Stimulated activated CD4-positive, alpha-beta T cell treated with anti-CD3 and anti-CD28 coated beads, Interleukin-15, amount 100 ng/mL, for 24 hours (primary cell): ENCODE measurements at regions not wholly inside any gene's neighbourhood (a gene's known extent, or its start where the extent isn't known, plus 50 kb on each side); places are given as distances from the start of the nearest gene placed in this dataset.
"Not testable (repeated sequence)": the region's sequence is repeated elsewhere in the genome, so short reads cannot be mapped to it uniquely, and the experiment has no call there.

Source experiments
- DNase-seq: peaks from one replicate; pipeline ENCODE4 v3.0.0-alpha.2; 2020

- DNase-seq: no peak
Observed at GRCh38 chr4:132269303-132269990, 879.6 kb upstream of the PCDH10 start.

- DNase-seq: no peak
Observed at GRCh38 chr4:132275583-132276121, 873.4 kb upstream of the PCDH10 start.

GRCh38 chr4:132276185-132276584, 872.9 kb upstream of the PCDH10 start:
- no peak for DNase-seq

GRCh38 chr4:132276989-132277388, 872.1 kb upstream of the PCDH10 start:
- DNase-seq: no peak

GRCh38 chr4:132281733-132282132, 867.4 kb upstream of the PCDH10 start:
- DNase-seq: no peak

- DNase-seq: no peak
Observed at GRCh38 chr4:132284910-132285426, 864.1 kb upstream of the PCDH10 start.

- DNase-seq: no peak
Observed at GRCh38 chr4:132297346-132297745, 851.7 kb upstream of the PCDH10 start.

GRCh38 chr4:132299841-132300240, 849.3 kb upstream of the PCDH10 start:
- DNase-seq: no peak

GRCh38 chr4:132312521-132312920, 836.6 kb upstream of the PCDH10 start:
- no peak for DNase-seq

- DNase-seq: no peak
Observed at GRCh38 chr4:132313852-132314251, 835.2 kb upstream of the PCDH10 start.

GRCh38 chr4:132316738-132317137, 832.4 kb upstream of the PCDH10 start:
- no peak for DNase-seq

GRCh38 chr4:132317923-132318322, 831.2 kb upstream of the PCDH10 start:
- no peak for DNase-seq

GRCh38 chr4:132328761-132329160, 820.3 kb upstream of the PCDH10 start:
- DNase-seq: no peak

GRCh38 chr4:132330994-132331393, 818.1 kb upstream of the PCDH10 start:
- DNase-seq: no peak

- DNase-seq: no peak
Observed at GRCh38 chr4:132332932-132333723, 816.0 kb upstream of the PCDH10 start.

GRCh38 chr4:132333724-132334047, 815.4 kb upstream of the PCDH10 start:
- no peak for DNase-seq

GRCh38 chr4:132334081-132334480, 815.0 kb upstream of the PCDH10 start:
- DNase-seq: no peak

GRCh38 chr4:132344924-132345828, 803.9 kb upstream of the PCDH10 start:
- DNase-seq: no peak

- DNase-seq: no peak
Observed at GRCh38 chr4:132346016-132346415, 803.1 kb upstream of the PCDH10 start.

- DNase-seq: not testable (repeated sequence)
Observed at GRCh38 chr4:132351606-132352005, 797.5 kb upstream of the PCDH10 start.

GRCh38 chr4:132382243-132382642, 766.9 kb upstream of the PCDH10 start:
- no peak for DNase-seq

GRCh38 chr4:132383571-132384199, 765.4 kb upstream of the PCDH10 start:
- DNase-seq: no peak

- DNase-seq: no peak
Observed at GRCh38 chr4:132384709-132385108, 764.4 kb upstream of the PCDH10 start.
